ENCODE measurements at regions not wholly inside any gene's neighbourhood (a gene's known extent, or its start where the extent isn't known, plus 50 kb on each side); places are given as distances from the start of the nearest gene placed in this dataset.
"Not testable (repeated sequence)": the region's sequence is repeated elsewhere in the genome, so short reads cannot be mapped to it uniquely, and the experiment has no call there.

- DNase-seq; POLR2A ChIA-PET; H3K9me3 Mint-ChIP-seq (ENCODE audit: low read depth); H3K36me3 Mint-ChIP-seq (ENCODE audit: low read depth); intact Hi-C loops (cut with DNase I, micrococcal nuclease); H3K27ac Mint-ChIP-seq; H3K4me1 Mint-ChIP-seq; H3K4me3 Mint-ChIP-seq; ATAC-seq: not testable (repeated sequence)
- CTCF ChIA-PET, result interaction anchor here (0.6 kb wide), 1 partner anchor 31 kb away, joined by 3 read pairs; no protein-coding TSS in a partner anchor
- H3K27me3 Mint-ChIP-seq, result peaks cover 11% of the 10 kb centered on the region
Observed at GRCh38 chr21:36616773-36617172, 82.1 kb upstream of the SIM2 start.

- H3K4me3 Mint-ChIP-seq; DNase-seq; H3K36me3 Mint-ChIP-seq (ENCODE audit: low read depth); intact Hi-C loops (cut with DNase I, micrococcal nuclease); H3K9me3 Mint-ChIP-seq (ENCODE audit: low read depth); H3K27me3 Mint-ChIP-seq; POLR2A ChIA-PET; CTCF ChIA-PET; ATAC-seq; H3K4me1 Mint-ChIP-seq; H3K27ac Mint-ChIP-seq: not testable (repeated sequence)
Observed at GRCh38 chr21:36621794-36622193, 77.1 kb upstream of the SIM2 start.

GRCh38 chr21:36624105-36624504 is 74.8 kb upstream of the SIM2 start:
- CTCF ChIA-PET, result interaction anchor here (0.6 to 0.7 kb wide), 3 partner anchors 17 to 55 kb away, joined by 3 read pairs; no protein-coding TSS in a partner anchor
- Mint-ChIP-seq H3K4me3 (no peak overlapping the region), H3K27me3 (peaks cover 3% of the 10 kb centered on the region), H3K4me1 (peaks cover 3% of the 10 kb centered on the region), H3K9me3 (ENCODE audit: low read depth) (peaks cover 9% of the 10 kb centered on the region), H3K27ac (no peak overlapping the region), H3K36me3 (ENCODE audit: low read depth) (peaks cover 3% of the 10 kb centered on the region)
- intact Hi-C loops (cut with DNase I, micrococcal nuclease), result no loop called here
- ATAC-seq (no peak), DNase-seq (no peak)
- POLR2A ChIA-PET, result no interaction called here

- H3K36me3 Mint-ChIP-seq (ENCODE audit: low read depth), result no peaks in the 10 kb centered on the region
- peaks cover 3% of the 10 kb centered on the region for H3K9me3 Mint-ChIP-seq (ENCODE audit: low read depth)
- CTCF ChIA-PET, result no interaction called here
- no peak overlapping the region for H3K4me3 Mint-ChIP-seq
- peaks cover 3% of the 10 kb centered on the region for H3K4me1 Mint-ChIP-seq
- DNase-seq (no peak), ATAC-seq (peak; percentile 16)
- intact Hi-C loops (cut with DNase I, micrococcal nuclease), result no loop called here
- POLR2A ChIA-PET, result no interaction called here
- peaks cover 3% of the 10 kb centered on the region for H3K27me3 Mint-ChIP-seq
- no peak overlapping the region for H3K27ac Mint-ChIP-seq
Observed at GRCh38 chr21:36626791-36627190, 72.1 kb upstream of the SIM2 start.

GRCh38 chr21:36627242-36627641 is 71.7 kb upstream of the SIM2 start:
- ChIA-PET CTCF (no interaction called here), POLR2A (no interaction called here)
- H3K4me3 Mint-ChIP-seq, result no peak overlapping the region
- H3K4me1 Mint-ChIP-seq, result peaks cover 3% of the 10 kb centered on the region
- ATAC-seq (peak; percentile 39), DNase-seq (no peak)
- intact Hi-C loops (cut with DNase I, micrococcal nuclease), result no loop called here
- H3K9me3 Mint-ChIP-seq (ENCODE audit: low read depth), result peaks cover 3% of the 10 kb centered on the region
- H3K36me3 Mint-ChIP-seq (ENCODE audit: low read depth), result no peaks in the 10 kb centered on the region
- H3K27ac Mint-ChIP-seq, result no peak overlapping the region
- H3K27me3 Mint-ChIP-seq, result peaks cover 3% of the 10 kb centered on the region

- CTCF ChIA-PET, result interaction anchor here (0.6 kb wide), 3 partner anchors 127 to 598 kb away, joined by 3 read pairs; no protein-coding TSS in a partner anchor
Observed at GRCh38 chr21:36628106-36628505, 70.8 kb upstream of the SIM2 start.

GRCh38 chr21:36628761-36629460 is 70.0 kb upstream of the SIM2 start:
- DNase-seq, result no peak
- Mint-ChIP-seq H3K4me3 (no peak overlapping the region), H3K27me3 (peaks cover 3% of the 10 kb centered on the region), H3K27ac (no peak overlapping the region), H3K36me3 (ENCODE audit: low read depth) (no peaks in the 10 kb centered on the region), H3K9me3 (ENCODE audit: low read depth) (peaks cover 3% of the 10 kb centered on the region), H3K4me1 (peaks cover 3% of the 10 kb centered on the region)
- intact Hi-C loops (cut with DNase I, micrococcal nuclease), result no loop called here
- ChIA-PET CTCF (interaction anchor here (0.6 to 2.2 kb wide), 7 partner anchors 19 to 598 kb away, joined by 3 to 8 read pairs (median 3); no protein-coding TSS in a partner anchor), POLR2A (interaction anchor here (0.6 kb wide), 2 partner anchors 57 to 298 kb away, joined by 4 to 5 read pairs; no protein-coding TSS in a partner anchor)
- ATAC-seq, result no peak

More at GRCh38 chr21:36628106-36628505, 70.8 kb upstream of the SIM2 start:
- POLR2A ChIA-PET, result interaction anchor here (0.6 kb wide), 1 partner anchor 58 kb away, joined by 4 read pairs; no protein-coding TSS in a partner anchor
- peaks cover 3% of the 10 kb centered on the region for H3K4me1 Mint-ChIP-seq
- H3K27ac Mint-ChIP-seq, result no peak overlapping the region
- H3K9me3 Mint-ChIP-seq (ENCODE audit: low read depth), result peaks cover 3% of the 10 kb centered on the region
- intact Hi-C loops (cut with DNase I, micrococcal nuclease), result no loop called here
- no peak for DNase-seq
- H3K4me3 Mint-ChIP-seq, result no peak overlapping the region
- peaks cover 3% of the 10 kb centered on the region for H3K27me3 Mint-ChIP-seq
- no peak for ATAC-seq
- no peaks in the 10 kb centered on the region for H3K36me3 Mint-ChIP-seq (ENCODE audit: low read depth)

GRCh38 chr21:36630485-36631206 is 68.3 kb upstream of the SIM2 start:
- Mint-ChIP-seq H3K4me1 (peaks cover 3% of the 10 kb centered on the region), H3K27me3 (peaks cover 3% of the 10 kb centered on the region), H3K36me3 (ENCODE audit: low read depth) (no peaks in the 10 kb centered on the region), H3K9me3 (ENCODE audit: low read depth) (peaks cover 2% of the 10 kb centered on the region), H3K4me3 (no peak overlapping the region), H3K27ac (no peak overlapping the region)
- ChIA-PET CTCF (interaction anchor here (0.5 to 2.2 kb wide), 56 partner anchors 9 to 1260 kb away, joined by 3 to 47 read pairs (median 4); no protein-coding TSS in a partner anchor), POLR2A (no interaction called here)
- intact Hi-C loops (cut with DNase I, micrococcal nuclease), result loop anchor here (1.0 to 5.0 kb wide), 3 partner anchors 222 to 297 kb away; no protein-coding TSS in a partner anchor
- DNase-seq (peak; percentile 80), ATAC-seq (no peak)

- CTCF ChIA-PET, result interaction anchor here (0.6 kb wide), 2 partner anchors 10 to 122 kb away, joined by 3 read pairs; no protein-coding TSS in a partner anchor
- Mint-ChIP-seq H3K9me3 (ENCODE audit: low read depth) (peaks cover 9% of the 10 kb centered on the region), H3K36me3 (ENCODE audit: low read depth) (peaks cover 2% of the 10 kb centered on the region), H3K27me3 (peaks cover 4% of the 10 kb centered on the region), H3K27ac (no peak overlapping the region), H3K4me3 (no peak overlapping the region), H3K4me1 (peaks cover 8% of the 10 kb centered on the region)
- ATAC-seq, result no peak
- DNase-seq, result no peak
- intact Hi-C loops (cut with DNase I, micrococcal nuclease), result no loop called here
- POLR2A ChIA-PET, result no interaction called here
Observed at GRCh38 chr21:36636016-36636415, 62.9 kb upstream of the SIM2 start.

GRCh38 chr21:36636439-36636838 is 62.5 kb upstream of the SIM2 start:
- intact Hi-C loops (cut with DNase I, micrococcal nuclease), result no loop called here
- no peak overlapping the region for H3K4me3 Mint-ChIP-seq
- peaks cover 4% of the 10 kb centered on the region for H3K27me3 Mint-ChIP-seq
- peaks cover 2% of the 10 kb centered on the region for H3K36me3 Mint-ChIP-seq (ENCODE audit: low read depth)
- ATAC-seq, result no peak
- H3K27ac Mint-ChIP-seq, result no peak overlapping the region
- ChIA-PET CTCF (interaction anchor here (0.6 kb wide), 2 partner anchors 11 to 121 kb away, joined by 3 read pairs; no protein-coding TSS in a partner anchor), POLR2A (no interaction called here)
- DNase-seq, result no peak
- peaks cover 8% of the 10 kb centered on the region for H3K4me1 Mint-ChIP-seq
- peaks cover 9% of the 10 kb centered on the region for H3K9me3 Mint-ChIP-seq (ENCODE audit: low read depth)

GRCh38 chr21:36639769-36640168 is 59.1 kb upstream of the SIM2 start:
- H3K27me3 Mint-ChIP-seq, result peaks cover 4% of the 10 kb centered on the region
- ATAC-seq (no peak), DNase-seq (no peak)
- no peak overlapping the region for H3K27ac Mint-ChIP-seq
- intact Hi-C loops (cut with DNase I, micrococcal nuclease), result no loop called here
- H3K36me3 Mint-ChIP-seq (ENCODE audit: low read depth), result peaks cover 2% of the 10 kb centered on the region
- CTCF ChIA-PET, result interaction anchor here (1.9 kb wide), 1 partner anchor 9 kb away, joined by 7 read pairs; no protein-coding TSS in a partner anchor
- peaks cover 9% of the 10 kb centered on the region for H3K9me3 Mint-ChIP-seq (ENCODE audit: low read depth)
- H3K4me3 Mint-ChIP-seq, result no peak overlapping the region
- POLR2A ChIA-PET, result no interaction called here
- peaks cover 8% of the 10 kb centered on the region for H3K4me1 Mint-ChIP-seq
